Left forelimb (tissue), 1 donor: ENCODE measurements at regions not wholly inside any gene's neighbourhood (a gene's known extent, or its start where the extent isn't known, plus 50 kb on each side); places are given as distances from the start of the nearest gene placed in this dataset.

Experiments
- DNase-seq: peaks from one replicate; pipeline ENCODE4 v3.0.0-alpha.2; 2018; ENCODE audit warnings: low spot score

DNA sequence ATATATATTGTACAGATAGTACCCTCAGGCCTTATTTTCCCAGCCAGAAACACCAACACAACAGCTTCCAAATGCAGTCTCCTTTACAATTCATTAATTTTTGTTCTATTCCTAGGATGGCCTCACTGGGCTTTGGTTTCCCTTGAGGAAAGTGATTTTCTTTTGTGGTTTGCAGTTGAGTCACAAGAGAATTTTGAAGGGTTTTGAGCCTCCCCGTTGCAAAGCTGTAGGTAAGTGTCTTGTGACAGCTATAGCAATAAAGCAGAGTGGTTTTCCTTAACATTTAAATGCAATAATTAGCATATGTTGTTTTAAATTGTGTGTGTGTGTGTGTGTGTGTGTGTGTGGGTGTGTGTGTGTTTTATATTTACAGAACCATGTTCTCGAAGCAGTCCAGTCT is 54.1 kb upstream of the WDR17 start:
- no peak for DNase-seq

DNA sequence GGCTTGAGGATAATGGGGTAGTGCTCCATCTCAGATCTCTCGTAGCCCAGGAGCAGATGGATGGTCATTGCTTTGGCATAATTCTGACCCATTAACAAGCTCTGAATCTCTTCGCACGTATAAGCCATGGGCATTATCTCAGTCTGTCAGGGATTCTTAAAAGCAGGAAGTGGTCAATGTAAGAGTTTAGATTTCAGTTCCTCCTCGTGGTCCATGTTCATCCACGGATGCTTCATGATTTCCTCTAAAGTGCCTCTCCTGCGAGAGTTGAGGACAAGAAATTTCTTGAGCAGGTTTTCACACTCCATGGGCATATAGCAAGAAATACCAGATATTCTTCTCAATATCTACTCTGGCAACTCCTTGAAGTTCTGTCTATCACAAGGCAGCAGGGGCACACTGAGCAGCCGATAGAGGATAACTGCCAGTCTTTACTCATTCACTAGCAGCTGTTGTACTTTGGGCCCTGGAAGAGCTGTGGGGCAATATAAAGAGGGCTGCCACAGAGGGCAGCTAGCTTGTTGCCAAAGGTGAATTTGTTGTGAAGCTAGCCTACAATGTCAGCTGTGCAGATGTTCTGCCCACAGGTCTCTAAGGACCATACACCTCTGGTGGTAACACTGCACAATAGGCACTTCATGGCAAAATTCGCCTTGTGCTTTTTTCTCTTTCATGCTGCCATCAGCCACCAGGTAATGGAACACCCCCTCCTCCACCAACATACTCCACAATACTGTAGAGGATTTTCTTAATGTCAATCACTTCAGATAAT is 52.0 kb upstream of the WDR17 start:
- no peak for DNase-seq

DNA sequence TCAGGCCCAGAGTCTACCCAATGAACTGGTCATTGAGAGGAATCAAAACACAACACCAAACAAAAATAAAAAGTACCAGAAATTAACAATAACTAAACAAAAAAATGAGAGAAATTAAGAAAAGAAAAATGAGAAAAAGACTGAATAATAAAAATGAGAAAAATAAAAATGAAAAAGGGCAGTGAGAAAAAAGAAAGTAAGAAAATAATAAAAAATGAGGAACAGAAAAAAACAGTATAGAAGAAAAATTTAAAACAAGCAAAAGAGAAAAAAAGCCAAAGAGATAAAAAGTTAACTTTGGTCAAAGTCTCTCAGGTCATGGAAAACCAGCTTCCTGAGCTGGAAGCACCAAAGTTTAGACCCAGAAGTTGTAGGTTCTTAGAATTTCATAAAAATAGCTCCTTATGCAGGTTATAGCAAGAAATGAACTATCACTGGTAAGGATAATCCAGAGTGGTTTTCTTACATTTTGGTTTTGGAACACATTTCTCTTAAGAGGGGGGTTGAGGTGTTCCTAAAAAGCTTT is 51.0 kb upstream of the WDR17 start:
- no peak for DNase-seq
